AG04449 (cell line): ENCODE measurements at regions not wholly inside any gene's neighbourhood (a gene's known extent, or its start where the extent isn't known, plus 50 kb on each side); places are given as distances from the start of the nearest gene placed in this dataset.

Experiments used
- CTCF ChIA-PET: fragments of 350-600 bp; formaldehyde crosslinking; extraction: SDS; loops from one replicate; lab custom pipeline; 2021; ENCODE audit warnings: antibody characterized with exemption; lab: Yijun Ruan, JAX
- POLR2A ChIA-PET: fragments of 400-600, 350-600 bp; formaldehyde crosslinking; extraction: SDS; loops from one replicate; lab custom pipeline; 2020; ENCODE audit warnings: antibody characterized with exemption, inconsistent platforms; lab: Yijun Ruan, JAX
- DNase-seq: peaks from one replicate; pipeline ENCODE4 v3.0.0-alpha.2; 2010; ENCODE audit warnings: low read depth, low spot score
- H3K4me3 ChIP-seq: 2 replicates; pipeline ENCODE4 v1.5.1; 2011; ENCODE audit warnings: low read depth, mild to moderate bottlenecking, control low read depth, low read length
- TF ChIP-seq, protein P1 (sequence below): IDR thresholded peaks from one replicate; pipeline ENCODE4 v1.5.1; 2011; ENCODE audit warnings: mild to moderate bottlenecking, moderate library complexity, low read length, control low read depth, inconsistent platforms; ENCODE audit not compliant: insufficient read depth; ENCODE audit errors: missing control alignments

DNA sequence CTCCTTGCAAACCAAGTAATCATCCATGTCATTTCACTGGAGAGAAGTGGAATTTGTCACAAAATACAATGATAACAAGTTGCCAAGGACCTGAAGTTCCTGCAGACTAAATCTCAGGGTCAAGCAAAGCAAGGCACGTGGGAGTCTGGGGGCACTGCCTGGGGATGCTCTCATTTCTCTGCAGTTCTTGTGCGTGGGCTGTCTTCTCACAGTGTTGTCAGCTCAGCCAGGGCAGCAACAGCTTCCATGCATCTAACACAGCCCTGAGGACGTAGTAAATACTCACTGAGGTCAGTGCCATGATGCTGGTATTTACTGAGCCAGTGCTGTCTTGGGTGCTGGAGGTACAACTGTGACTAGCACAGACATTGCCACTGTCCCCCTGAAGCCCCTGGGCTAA, 62.9 kb upstream of the CMKLR1 start:
- DNase-seq: no peak
- POLR2A ChIA-PET: no interaction called here
- no peak overlapping the region for H3K4me3 ChIP-seq
- TF ChIP-seq, protein P1, sequence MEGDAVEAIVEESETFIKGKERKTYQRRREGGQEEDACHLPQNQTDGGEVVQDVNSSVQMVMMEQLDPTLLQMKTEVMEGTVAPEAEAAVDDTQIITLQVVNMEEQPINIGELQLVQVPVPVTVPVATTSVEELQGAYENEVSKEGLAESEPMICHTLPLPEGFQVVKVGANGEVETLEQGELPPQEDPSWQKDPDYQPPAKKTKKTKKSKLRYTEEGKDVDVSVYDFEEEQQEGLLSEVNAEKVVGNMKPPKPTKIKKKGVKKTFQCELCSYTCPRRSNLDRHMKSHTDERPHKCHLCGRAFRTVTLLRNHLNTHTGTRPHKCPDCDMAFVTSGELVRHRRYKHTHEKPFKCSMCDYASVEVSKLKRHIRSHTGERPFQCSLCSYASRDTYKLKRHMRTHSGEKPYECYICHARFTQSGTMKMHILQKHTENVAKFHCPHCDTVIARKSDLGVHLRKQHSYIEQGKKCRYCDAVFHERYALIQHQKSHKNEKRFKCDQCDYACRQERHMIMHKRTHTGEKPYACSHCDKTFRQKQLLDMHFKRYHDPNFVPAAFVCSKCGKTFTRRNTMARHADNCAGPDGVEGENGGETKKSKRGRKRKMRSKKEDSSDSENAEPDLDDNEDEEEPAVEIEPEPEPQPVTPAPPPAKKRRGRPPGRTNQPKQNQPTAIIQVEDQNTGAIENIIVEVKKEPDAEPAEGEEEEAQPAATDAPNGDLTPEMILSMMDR: no peak
- CTCF ChIA-PET: no interaction called here

DNA sequence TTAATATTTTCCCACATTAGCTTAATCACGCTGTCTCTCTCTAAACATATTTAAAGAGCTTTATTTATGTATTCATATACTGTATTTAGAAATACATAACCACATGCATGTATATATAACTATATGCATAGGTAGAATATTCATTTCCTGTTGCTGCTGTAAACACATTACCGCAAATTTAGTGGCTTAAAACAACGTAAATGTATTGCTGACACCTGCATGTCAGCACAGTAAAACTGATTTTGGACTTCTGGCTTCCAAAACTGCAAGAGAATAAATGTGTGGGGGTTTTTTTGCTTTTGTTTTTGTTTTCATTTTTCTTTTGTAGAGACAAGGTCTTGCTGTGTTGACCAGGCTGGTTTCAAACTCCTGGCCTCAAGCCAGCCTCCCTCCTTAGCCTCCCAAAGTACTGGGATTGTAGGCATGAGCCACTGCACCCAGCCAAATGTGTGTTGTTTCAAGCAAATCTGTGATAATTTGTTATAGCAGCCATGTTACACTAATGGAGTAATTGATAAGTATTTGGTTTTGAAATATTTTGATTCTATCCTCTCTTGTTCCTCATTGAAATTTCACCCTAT, 61.9 kb upstream of the CMKLR1 start:
- TF ChIP-seq, protein P1: no peak
- DNase-seq: no peak
- ChIA-PET CTCF (no interaction called here), POLR2A (no interaction called here)
- no peak overlapping the region for H3K4me3 ChIP-seq

GRCh38 chr12:108400481-108400880, 61.4 kb upstream of the CMKLR1 start:
- no peak overlapping the region for H3K4me3 ChIP-seq
- TF ChIP-seq, protein P1: no peak
- ChIA-PET POLR2A (no interaction called here), CTCF (no interaction called here)
- DNase-seq: no peak

DNA sequence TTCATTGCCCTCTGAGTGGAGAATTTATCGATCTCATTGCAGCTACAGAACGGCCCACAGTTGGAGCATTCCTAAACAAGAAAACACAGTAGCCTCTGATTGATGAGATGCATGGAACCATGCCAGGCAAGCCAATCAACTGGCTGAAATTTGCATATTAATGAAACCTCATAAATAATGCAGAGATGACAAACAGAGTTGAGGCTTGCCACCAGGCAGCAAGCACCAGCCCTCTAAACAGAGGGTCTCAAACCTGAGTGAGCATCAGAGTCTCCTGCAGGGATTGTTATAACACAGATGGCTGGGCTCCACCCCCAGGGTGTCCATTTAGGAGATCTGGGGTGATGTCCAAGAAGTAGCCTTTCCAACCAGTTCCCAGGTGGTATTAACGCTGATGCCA, 60.9 kb upstream of the CMKLR1 start:
- no peak for DNase-seq
- ChIA-PET POLR2A (no interaction called here), CTCF (no interaction called here)
- TF ChIP-seq, protein P1: no peak
- H3K4me3 ChIP-seq: no peak overlapping the region

- DNase-seq: no peak
- TF ChIP-seq, protein P1: no peak
- POLR2A ChIA-PET: no interaction called here
- CTCF ChIA-PET: no interaction called here
- no peak overlapping the region for H3K4me3 ChIP-seq
Observed at GRCh38 chr12:108399514-108399913, 60.4 kb upstream of the CMKLR1 start.

- DNase-seq: no peak
- POLR2A ChIA-PET: no interaction called here
- TF ChIP-seq, protein P1: no peak
Observed at GRCh38 chr12:108394196-108394595, 55.1 kb upstream of the CMKLR1 start.

More at GRCh38 chr12:108394196-108394595, 55.1 kb upstream of the CMKLR1 start:
- H3K4me3 ChIP-seq: no peak overlapping the region
- CTCF ChIA-PET: no interaction called here
